ENCODE measurements at regions not wholly inside any gene's neighbourhood (a gene's known extent, or its start where the extent isn't known, plus 50 kb on each side); places are given as distances from the start of the nearest gene placed in this dataset.

DNA sequence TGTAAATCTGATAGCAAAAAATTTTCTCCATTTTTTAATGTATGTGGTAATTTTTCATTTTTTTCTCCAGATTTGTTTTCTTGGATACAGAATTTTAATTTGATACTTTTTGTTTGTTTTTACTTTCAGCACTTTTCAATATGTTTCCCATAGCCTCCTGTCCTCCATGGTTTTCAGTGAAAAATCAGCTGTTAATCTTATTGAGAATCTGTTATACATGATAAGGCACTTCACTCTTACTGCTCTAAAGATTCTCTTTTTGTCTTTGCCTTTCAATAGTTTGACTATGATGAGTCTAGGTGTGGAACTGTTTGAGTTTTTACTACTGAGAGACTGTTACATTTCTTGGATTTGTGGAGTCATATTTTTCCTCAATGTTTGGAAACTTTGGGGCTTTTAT, 455.7 kb upstream of the NUDT12 start:
- TF ChIP-seq POLR2A (IDR thresholded peaks at IDR 0.05) (no peak), CTCF (IDR thresholded peaks at IDR 0.05) (no peak)
